RWPE2 (cell line): ENCODE measurements at regions not wholly inside any gene's neighbourhood (a gene's known extent, or its start where the extent isn't known, plus 50 kb on each side); places are given as distances from the start of the nearest gene placed in this dataset.

Experiments used
- ATAC-seq: fragments of 200-7000 bp; cut with Tn5 transposase; 3 replicates; pipeline ENCODE4 v1.9.1; 2021; ENCODE audit warnings: low read depth
- DNase-seq: peaks from one replicate; pipeline ENCODE4 v3.0.0-alpha.2; 2020; ENCODE audit warnings: low spot score
- H3K27ac ChIP-seq: fragments of 450-650 bp; 2 replicates; pipeline ENCODE4 v1.5.1; 2017; ENCODE audit warnings: mild to moderate bottlenecking; ENCODE audit not compliant: poor library complexity, severe bottlenecking
- H3K27me3 ChIP-seq: fragments of 250-450 bp; sonication (Bioruptor Pico); 2 replicates; pipeline ENCODE4 v1.5.1; 2021; ENCODE audit warnings: mild to moderate bottlenecking, moderate library complexity; ENCODE audit not compliant: insufficient read depth, poor library complexity, severe bottlenecking
- H3K36me3 ChIP-seq: fragments of 250-450 bp; sonication (Bioruptor Pico); 2 replicates; pipeline ENCODE4 v1.5.1; 2020; ENCODE audit warnings: low read depth, mild to moderate bottlenecking, moderate library complexity
- H3K4me1 ChIP-seq: fragments of 250-450 bp; sonication (Bioruptor Pico); 2 replicates; pipeline ENCODE4 v1.5.1; 2021; ENCODE audit warnings: mild to moderate bottlenecking, moderate library complexity; ENCODE audit not compliant: insufficient read depth, poor library complexity, severe bottlenecking
- H3K4me3 ChIP-seq: fragments of 250-450 bp; sonication (Bioruptor Pico); 2 replicates; pipeline ENCODE4 v1.5.1; 2021; ENCODE audit warnings: mild to moderate bottlenecking, moderate library complexity; ENCODE audit not compliant: severe bottlenecking
- H3K9me3 ChIP-seq: fragments of 250-450 bp; sonication (Bioruptor Pico); 2 replicates; pipeline ENCODE4 v1.5.1; 2021; ENCODE audit warnings: mild to moderate bottlenecking, moderate library complexity; ENCODE audit not compliant: severe bottlenecking
- TF ChIP-seq, protein P1 (sequence below): fragments of 450-650 bp; IDR thresholded peaks from one replicate; pipeline ENCODE4 v1.5.1; 2017; ENCODE audit warnings: mild to moderate bottlenecking, moderate library complexity; ENCODE audit not compliant: poor library complexity, severe bottlenecking

DNA sequence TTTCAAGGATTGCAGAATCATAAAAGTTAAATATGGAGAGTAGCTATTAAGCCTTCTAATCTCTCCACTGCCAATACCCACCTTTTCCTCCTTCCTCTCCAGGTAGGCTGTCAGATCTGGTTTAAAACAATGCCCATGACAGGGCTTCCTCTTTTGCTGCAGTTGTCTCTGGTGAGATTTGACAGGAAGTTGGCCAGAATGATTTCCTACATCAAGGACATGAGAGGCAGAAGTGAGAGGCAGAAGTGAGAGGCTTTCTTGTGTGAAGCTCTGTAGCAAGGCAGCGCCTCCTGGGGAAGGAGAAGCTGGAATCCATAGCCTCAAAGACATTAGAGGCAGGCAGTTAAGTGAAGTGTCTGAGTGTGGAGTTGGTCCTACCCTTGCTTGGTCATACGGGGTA is 385.7 kb downstream of the HRH4 start:
- H3K9me3 ChIP-seq: no peaks in the 10 kb centered on the region
- no peaks in the 10 kb centered on the region for H3K4me1 ChIP-seq
- H3K4me3 ChIP-seq: no peak overlapping the region
- TF ChIP-seq, protein P1, sequence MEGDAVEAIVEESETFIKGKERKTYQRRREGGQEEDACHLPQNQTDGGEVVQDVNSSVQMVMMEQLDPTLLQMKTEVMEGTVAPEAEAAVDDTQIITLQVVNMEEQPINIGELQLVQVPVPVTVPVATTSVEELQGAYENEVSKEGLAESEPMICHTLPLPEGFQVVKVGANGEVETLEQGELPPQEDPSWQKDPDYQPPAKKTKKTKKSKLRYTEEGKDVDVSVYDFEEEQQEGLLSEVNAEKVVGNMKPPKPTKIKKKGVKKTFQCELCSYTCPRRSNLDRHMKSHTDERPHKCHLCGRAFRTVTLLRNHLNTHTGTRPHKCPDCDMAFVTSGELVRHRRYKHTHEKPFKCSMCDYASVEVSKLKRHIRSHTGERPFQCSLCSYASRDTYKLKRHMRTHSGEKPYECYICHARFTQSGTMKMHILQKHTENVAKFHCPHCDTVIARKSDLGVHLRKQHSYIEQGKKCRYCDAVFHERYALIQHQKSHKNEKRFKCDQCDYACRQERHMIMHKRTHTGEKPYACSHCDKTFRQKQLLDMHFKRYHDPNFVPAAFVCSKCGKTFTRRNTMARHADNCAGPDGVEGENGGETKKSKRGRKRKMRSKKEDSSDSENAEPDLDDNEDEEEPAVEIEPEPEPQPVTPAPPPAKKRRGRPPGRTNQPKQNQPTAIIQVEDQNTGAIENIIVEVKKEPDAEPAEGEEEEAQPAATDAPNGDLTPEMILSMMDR: no peak
- H3K36me3 ChIP-seq: no peaks in the 10 kb centered on the region
- H3K27ac ChIP-seq: no peak overlapping the region
- DNase-seq (no peak), ATAC-seq (no peak)
- peaks cover 3% of the 10 kb centered on the region for H3K27me3 ChIP-seq

DNA sequence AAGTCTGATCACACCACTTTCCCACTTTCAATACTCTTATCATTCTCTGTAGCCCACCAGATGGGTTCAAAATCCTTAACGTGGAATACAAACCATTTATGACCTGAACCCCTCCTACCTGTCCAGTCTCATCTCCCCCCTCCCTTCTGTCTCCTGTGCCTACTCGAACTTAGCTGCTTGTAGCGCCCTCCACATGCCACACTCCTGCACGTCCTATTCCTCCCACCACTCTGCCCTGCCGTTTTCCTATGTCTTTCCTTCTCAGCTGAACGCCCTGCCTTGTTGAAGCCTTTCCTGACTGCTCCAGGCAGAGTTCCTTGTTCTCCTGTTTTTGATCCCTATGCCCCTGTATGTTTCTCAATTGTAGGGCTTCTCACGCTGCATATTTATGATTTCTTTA is 390.1 kb downstream of the HRH4 start:
- ATAC-seq: no peak
- Histone ChIP-seq H3K4me1 (no peaks in the 10 kb centered on the region), H3K27me3 (peaks cover 3% of the 10 kb centered on the region), H3K9me3 (no peaks in the 10 kb centered on the region), H3K4me3 (no peak overlapping the region), H3K36me3 (no peaks in the 10 kb centered on the region), H3K27ac (no peak overlapping the region)
- TF ChIP-seq, protein P1: no peak
- DNase-seq: no peak

- TF ChIP-seq, protein P1: no peak
- no peak for DNase-seq
Observed at GRCh38 chr18:24853076-24853475, 392.6 kb downstream of the HRH4 start.

GRCh38 chr18:24860978-24861680 is 400.7 kb downstream of the HRH4 start:
- no peaks in the 10 kb centered on the region for H3K27me3 ChIP-seq
- no peaks in the 10 kb centered on the region for H3K9me3 ChIP-seq
- H3K4me3 ChIP-seq: no peak overlapping the region
- no peaks in the 10 kb centered on the region for H3K36me3 ChIP-seq
- DNase-seq: no peak
- no peaks in the 10 kb centered on the region for H3K4me1 ChIP-seq
- ATAC-seq: no peak
- TF ChIP-seq, protein P1: no peak
- no peak overlapping the region for H3K27ac ChIP-seq

More at GRCh38 chr18:24853076-24853475, 392.6 kb downstream of the HRH4 start:
- ATAC-seq: no peak
- H3K4me3 ChIP-seq: no peak overlapping the region
- H3K9me3 ChIP-seq: no peaks in the 10 kb centered on the region
- H3K27me3 ChIP-seq: peaks cover 3% of the 10 kb centered on the region
- no peaks in the 10 kb centered on the region for H3K36me3 ChIP-seq
- no peak overlapping the region for H3K27ac ChIP-seq
- no peaks in the 10 kb centered on the region for H3K4me1 ChIP-seq

DNA sequence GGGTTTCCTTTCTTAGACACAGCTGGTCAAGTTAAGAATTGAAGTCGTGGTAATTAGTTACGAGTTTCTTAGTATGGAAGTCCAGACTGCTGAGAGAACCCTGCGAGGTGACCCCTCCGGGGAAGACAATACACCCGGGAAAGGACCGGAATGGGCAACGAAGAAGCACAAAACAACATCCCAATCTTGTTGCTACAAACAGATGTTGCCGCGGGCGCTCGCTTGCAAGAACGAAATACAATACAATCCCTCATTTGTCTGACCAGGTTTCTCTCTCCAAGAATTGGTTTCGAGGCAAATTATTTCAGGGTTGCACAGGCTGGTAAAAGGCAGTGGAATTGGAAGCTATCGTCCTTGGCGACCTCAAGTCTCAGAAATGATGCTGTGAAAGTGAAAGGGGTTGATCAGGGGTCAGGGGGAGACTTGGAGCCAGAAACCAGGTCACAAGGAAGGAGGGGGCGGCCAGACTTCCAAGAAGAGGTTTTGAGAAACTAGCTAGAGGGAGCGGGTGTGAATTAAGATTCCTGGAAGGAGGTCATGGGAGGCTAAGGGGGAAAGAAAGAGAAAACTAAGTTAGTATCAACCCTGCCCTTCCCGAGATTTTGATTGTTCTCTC is 401.9 kb downstream of the HRH4 start:
- Histone ChIP-seq H3K9me3 (no peaks in the 10 kb centered on the region), H3K27ac (no peak overlapping the region), H3K36me3 (no peaks in the 10 kb centered on the region), H3K27me3 (no peaks in the 10 kb centered on the region), H3K4me3 (no peak overlapping the region), H3K4me1 (no peaks in the 10 kb centered on the region)
- TF ChIP-seq, protein P1: no peak
- DNase-seq (no peak), ATAC-seq (no peak)
